CD4-positive, alpha-beta T cell treated with Interleukin-12 subunit alpha and Interleukin-12 subunit beta, for 1 hour (primary cell): ENCODE measurements at regions not wholly inside any gene's neighbourhood (a gene's known extent, or its start where the extent isn't known, plus 50 kb on each side); places are given as distances from the start of the nearest gene placed in this dataset.

Experiments
- DNase-seq: peaks from one replicate; pipeline ENCODE4 v3.0.0-alpha.2; 2020

GRCh38 chr19:31502536-31503170, 153.4 kb upstream of the TSHZ3 start:
- DNase-seq: no peak

- no peak for DNase-seq
Measured at GRCh38 chr19:31503211-31503610, 154.0 kb upstream of the TSHZ3 start.

GRCh38 chr19:31504221-31504620, 155.0 kb upstream of the TSHZ3 start:
- DNase-seq: no peak

GRCh38 chr19:31505596-31505910, 156.3 kb upstream of the TSHZ3 start:
- DNase-seq: no peak

- no peak for DNase-seq
Measured at GRCh38 chr19:31506102-31506501, 156.9 kb upstream of the TSHZ3 start.

GRCh38 chr19:31510635-31511034, 161.4 kb upstream of the TSHZ3 start:
- DNase-seq: no peak

GRCh38 chr19:31511098-31511497, 161.9 kb upstream of the TSHZ3 start:
- no peak for DNase-seq

- DNase-seq: no peak
Measured at GRCh38 chr19:31511696-31512095, 162.5 kb upstream of the TSHZ3 start.

GRCh38 chr19:31512181-31512970, 163.1 kb upstream of the TSHZ3 start:
- DNase-seq: no peak

GRCh38 chr19:31513841-31514240, 164.6 kb upstream of the TSHZ3 start:
- no peak for DNase-seq

GRCh38 chr19:31515931-31516330, 166.7 kb upstream of the TSHZ3 start:
- DNase-seq: no peak

- no peak for DNase-seq
Measured at GRCh38 chr19:31516756-31517155, 167.5 kb upstream of the TSHZ3 start.

GRCh38 chr19:31517224-31518180, 168.3 kb upstream of the TSHZ3 start:
- no peak for DNase-seq

GRCh38 chr19:31518216-31519020, 169.2 kb upstream of the TSHZ3 start:
- no peak for DNase-seq

- no peak for DNase-seq
Measured at GRCh38 chr19:31519256-31519655, 170.0 kb upstream of the TSHZ3 start.

GRCh38 chr19:31519908-31520307, 170.7 kb upstream of the TSHZ3 start:
- DNase-seq: no peak

GRCh38 chr19:31520633-31521032, 171.4 kb upstream of the TSHZ3 start:
- DNase-seq: no peak

GRCh38 chr19:31525610-31526147, 176.4 kb upstream of the TSHZ3 start:
- no peak for DNase-seq

GRCh38 chr19:31527443-31527842, 178.2 kb upstream of the TSHZ3 start:
- DNase-seq: no peak

- DNase-seq: no peak
Measured at GRCh38 chr19:31528261-31528660, 179.0 kb upstream of the TSHZ3 start.

- no peak for DNase-seq
Measured at GRCh38 chr19:31529121-31529520, 179.9 kb upstream of the TSHZ3 start.

GRCh38 chr19:31530781-31531180, 181.5 kb upstream of the TSHZ3 start:
- no peak for DNase-seq
